HCT116 (cell line): ENCODE measurements at regions not wholly inside any gene's neighbourhood (a gene's known extent, or its start where the extent isn't known, plus 50 kb on each side); places are given as distances from the start of the nearest gene placed in this dataset.

Experiments
- ATAC-seq: fragments of 200-7000 bp; cut with Tn5 transposase; 2 replicates; pipeline ENCODE4 v1.9.1; 2020; ENCODE audit warnings: mild to moderate bottlenecking, moderate library complexity
- BruUV-seq: library from RNA; stranded (reverse); fragments of 400-500 nt; replicated peaks from 2 replicates; lab custom pipeline; 2021; lab: Mats Ljungman, UMichigan
- CTCF ChIA-PET: fragments of 300-600 bp; sonication (Branson Sonifier 250); formaldehyde crosslinking; loops from one replicate; lab custom pipeline; 2021; ENCODE audit warnings: antibody characterized with exemption; lab: Charles Lee
- POLR2A ChIA-PET: fragments of 300-600, 350-600 bp; sonication (Branson Sonifier 250); formaldehyde crosslinking; loops from one replicate; lab custom pipeline; 2021; ENCODE audit warnings: antibody characterized with exemption; lab: Charles Lee
- RAD21 ChIA-PET, 2 experiments: fragments of 300-600 bp; sonication (Branson Sonifier 250); formaldehyde crosslinking; loops; one replicate each; lab custom pipeline; 2023; ENCODE audit warnings: low total read pairs in 2 of 2; ENCODE audit not compliant: uncharacterized antibody in 2 of 2, unreplicated experiment in 2 of 2, low non-redundant PET in 1 of 2; lab: Charles Lee
- DNase-seq: peaks from one replicate; pipeline ENCODE4 v3.0.0-alpha.2; 2010; ENCODE audit warnings: low read depth, low spot score
- H2AFZ ChIP-seq: fragments of 200-600 bp; shearing (Covaris generic), sonication (generic); 2 replicates; pipeline ENCODE4 v1.6.1; 2017; ENCODE audit warnings: low read depth, mixed run types, mixed read lengths, antibody characterized with exemption, low read length; ENCODE audit not compliant: poor library complexity, severe bottlenecking
- H3K27ac ChIP-seq: 2 replicates; pipeline ENCODE4 v1.5.1; 2012; ENCODE audit warnings: low read depth, low read length
- H3K27me3 ChIP-seq: fragments of 200-600 bp; sonication (generic); 2 replicates; pipeline ENCODE4 v1.6.1; 2016; ENCODE audit warnings: mixed run types, low read length, mixed read lengths; ENCODE audit not compliant: insufficient read depth
- H3K36me3 ChIP-seq, 2 experiments: fragments of 200-500 bp in 1 of 2; fragments of 200-600 bp in 1 of 2; sonication (Bioruptor generic) in 1 of 2; sonication (generic) in 1 of 2; 2 replicates each; pipeline versions ENCODE4 v1.5.1 to v1.6.1; 2014 to 2016; ENCODE audit warnings: low read length in 2 of 2, inconsistent platforms in 1 of 2, mixed read lengths in 1 of 2, mixed run types in 1 of 2; ENCODE audit not compliant: insufficient read depth in 2 of 2, control insufficient read depth in 1 of 2
- H3K4me1 ChIP-seq, 2 experiments: fragments of 200-600 bp in 1 of 2; sonication (generic) in 1 of 2; 2 replicates each; pipeline versions ENCODE4 v1.5.1 to v1.6.1; 2012 to 2017; ENCODE audit warnings: low read length in 2 of 2, inconsistent platforms in 1 of 2, mild to moderate bottlenecking in 1 of 2, mixed read lengths in 1 of 2, mixed run types in 1 of 2, moderate library complexity in 1 of 2; ENCODE audit not compliant: insufficient read depth in 2 of 2, control insufficient read depth in 1 of 2
- H3K4me2 ChIP-seq: fragments of 200-600 bp; sonication (generic); 2 replicates; pipeline ENCODE4 v1.6.1; 2017; ENCODE audit warnings: mixed run types, low read length, mixed read lengths
- H3K4me3 ChIP-seq, 2 experiments: fragments of 200-600 bp in 1 of 2; sonication (generic) in 1 of 2; replicated peaks in 1 of 2; 2 replicates each; pipeline ENCODE4 v1.5.1; 2011 to 2016; ENCODE audit warnings: low read length in 2 of 2, control low read depth in 1 of 2, low read depth in 1 of 2, mild to moderate bottlenecking in 1 of 2, mixed read lengths in 1 of 2, mixed run types in 1 of 2
- H3K79me2 ChIP-seq: fragments of 200-600 bp; sonication (generic); 2 replicates; pipeline ENCODE4 v1.6.1; 2017; ENCODE audit warnings: mild to moderate bottlenecking, mixed run types, low read length, moderate library complexity, mixed read lengths; ENCODE audit not compliant: insufficient read depth
- H3K9ac ChIP-seq: fragments of 200-600 bp; sonication (generic); 2 replicates; pipeline ENCODE4 v1.6.1; 2016; ENCODE audit warnings: low read length, mixed read lengths
- H3K9me2 ChIP-seq: fragments of 200-600 bp; sonication (generic), shearing (Covaris generic); 2 replicates; pipeline ENCODE4 v1.6.1; 2017; ENCODE audit warnings: mixed run types, mild to moderate bottlenecking, moderate library complexity; ENCODE audit not compliant: insufficient read depth
- H3K9me3 ChIP-seq, 2 experiments: fragments of 200-500 bp in 1 of 2; fragments of 200-600 bp in 1 of 2; sonication (Bioruptor generic) in 1 of 2; sonication (generic) in 1 of 2; 2 replicates each; pipeline ENCODE4 v1.6.1; 2014 to 2017; ENCODE audit warnings: low read length in 2 of 2, mixed read lengths in 2 of 2, inconsistent platforms in 1 of 2, low read depth in 1 of 2, mild to moderate bottlenecking in 1 of 2, mixed run types in 1 of 2, moderate library complexity in 1 of 2; ENCODE audit not compliant: control insufficient read depth in 1 of 2, insufficient read depth in 1 of 2
- H4K20me1 ChIP-seq: fragments of 200-600 bp; sonication (generic), shearing (Covaris generic); 2 replicates; pipeline ENCODE4 v1.6.1; 2017; ENCODE audit warnings: mixed run types, mild to moderate bottlenecking, moderate library complexity; ENCODE audit not compliant: insufficient read depth
- ATF3 ChIP-seq: IDR thresholded peaks from 2 replicates; pipeline ENCODE4 v1.6.1; 2012
- CEBPB ChIP-seq: IDR thresholded peaks from 2 replicates; pipeline ENCODE4 v1.6.1; 2012; ENCODE audit warnings: low read depth
- CTCF ChIP-seq, 3 experiments: fragments of 200-600 bp in 1 of 3; sonication (generic) in 1 of 3; IDR thresholded peaks in 2 of 3; conservative IDR thresholded peaks in 1 of 3; 2 replicates each; pipeline ENCODE4 v1.5.1; 2012 to 2017; ENCODE audit warnings: low read depth in 2 of 3, low read length in 2 of 3, antibody characterized with exemption in 1 of 3, borderline replicate concordance in 1 of 3, control low read depth in 1 of 3, mild to moderate bottlenecking in 1 of 3, mixed read lengths in 1 of 3, mixed run types in 1 of 3, moderate library complexity in 1 of 3; ENCODE audit not compliant: insufficient read depth in 1 of 3
- EGR1 ChIP-seq: IDR thresholded peaks from 2 replicates; pipeline ENCODE4 v1.6.1; 2012; ENCODE audit warnings: low read depth
- ELF1 ChIP-seq: IDR thresholded peaks from 2 replicates; pipeline ENCODE4 v1.6.1; 2012; ENCODE audit warnings: low read depth, borderline replicate concordance
- EZH2 ChIP-seq: fragments of 200-600 bp; sonication (generic); IDR thresholded peaks from 2 replicates; pipeline ENCODE4 v1.6.1; 2017; ENCODE audit warnings: antibody characterized with exemption, mixed run types
- FOSL1 ChIP-seq: IDR thresholded peaks from 2 replicates; pipeline ENCODE4 v1.6.1; 2012; ENCODE audit warnings: low read depth
- JUND ChIP-seq: IDR thresholded peaks from 2 replicates; pipeline ENCODE4 v1.6.1; 2012
- MAX ChIP-seq: IDR thresholded peaks from 2 replicates; pipeline ENCODE4 v1.6.1; 2012
- POLR2A ChIP-seq: IDR thresholded peaks from 2 replicates; pipeline ENCODE4 v1.7.0; 2011; ENCODE audit warnings: borderline replicate concordance; ENCODE audit not compliant: insufficient read depth, insufficient read length; ENCODE audit errors: extremely low read depth
- POLR2AphosphoS5 ChIP-seq: IDR thresholded peaks from 2 replicates; pipeline ENCODE4 v1.6.1; 2011; ENCODE audit warnings: mild to moderate bottlenecking, low read depth, low read length, moderate library complexity
- RAD21 ChIP-seq: IDR thresholded peaks from 2 replicates; pipeline ENCODE4 v1.6.1; 2012; ENCODE audit warnings: low read depth, mild to moderate bottlenecking
- SIN3A ChIP-seq: IDR thresholded peaks from 2 replicates; pipeline ENCODE4 v1.6.1; 2012; ENCODE audit warnings: low read depth
- TCF7L2 ChIP-seq: IDR thresholded peaks from 2 replicates; pipeline ENCODE4 v1.7.0; 2011; ENCODE audit warnings: borderline replicate concordance, inconsistent platforms; ENCODE audit not compliant: insufficient read depth, insufficient read length; ENCODE audit errors: extremely low read depth
- YY1 ChIP-seq: IDR thresholded peaks from 2 replicates; pipeline ENCODE4 v1.6.1; 2011; ENCODE audit warnings: low read length, low read depth, moderate library complexity, mild to moderate bottlenecking; ENCODE audit not compliant: insufficient replicate concordance; ENCODE audit errors: extremely low read depth
- ZFX ChIP-seq: fragments of 450-650 bp; IDR thresholded peaks from 2 replicates; pipeline ENCODE4 v1.6.1; 2017
- ZNF274 ChIP-seq: fragments of 200-500 bp; sonication (Bioruptor generic); IDR thresholded peaks from 2 replicates; pipeline ENCODE4 v1.6.1; 2014; ENCODE audit warnings: mild to moderate bottlenecking, low read depth, low read length, inconsistent platforms
- intact Hi-C: fragments of 100-400 bp; cut with micrococcal nuclease; formaldehyde crosslinking; loops from 2 replicates; pipeline ENCODE4 v1.10.0; 2022
- TF ChIP-seq, protein P1 (sequence below): IDR thresholded peaks from 2 replicates; pipeline ENCODE4 v1.6.1; 2011; ENCODE audit warnings: mild to moderate bottlenecking, low read length, moderate library complexity; ENCODE audit not compliant: insufficient replicate concordance; ENCODE audit errors: extremely low read depth

DNA sequence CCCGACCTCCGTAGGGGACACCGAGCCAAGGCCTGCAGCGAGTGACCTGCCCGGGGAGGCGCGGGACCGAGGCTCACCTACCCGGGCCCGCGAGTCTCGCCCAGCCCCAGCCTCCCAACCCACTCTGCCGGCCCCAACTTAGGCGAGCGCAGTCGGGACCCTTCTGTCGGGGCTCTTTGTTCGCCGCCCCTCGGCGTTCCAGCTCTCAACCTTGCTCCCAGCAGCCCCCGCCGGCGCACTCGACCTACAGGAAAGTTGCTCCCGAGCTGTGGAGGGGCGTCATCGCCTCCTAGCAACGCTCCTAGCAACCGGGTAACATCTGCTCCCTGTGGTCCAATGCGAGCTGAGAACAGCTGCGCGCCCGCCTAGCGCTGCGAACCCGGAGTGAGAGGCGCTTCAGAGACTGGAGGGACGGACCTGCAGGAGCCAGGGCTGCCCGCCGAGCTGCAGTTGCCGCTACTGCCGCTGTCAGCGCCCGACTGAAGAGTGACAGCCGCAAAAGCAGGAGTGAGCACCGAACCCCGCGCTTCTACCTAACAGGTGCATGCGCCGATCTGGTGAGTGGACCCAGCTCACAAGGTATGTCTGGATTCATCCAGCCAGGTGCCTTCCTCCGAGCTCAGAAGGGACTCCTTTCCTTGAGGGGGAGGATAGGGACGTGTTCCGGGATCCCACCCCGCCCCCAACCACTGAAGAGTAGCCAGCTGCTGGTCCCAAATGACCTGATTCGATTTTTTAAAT lies 355.0 kb downstream of the SNAPC1 start:
- CTCF ChIA-PET: interaction anchor here (2.4 kb wide), 1 partner anchor 9 kb away, joined by 11 read pairs; no protein-coding TSS in a partner anchor

More for the DNA sequence above, 355.0 kb downstream of the SNAPC1 start:
- Histone ChIP-seq H3K79me2 (no peaks in the 10 kb centered on the region), H3K9me3 (no peaks in the 10 kb centered on the region), H3K4me3 (no peak overlapping the region)
- TF ChIP-seq CTCF (IDR thresholded peaks at IDR 0.05 in 2 of 3, conservative IDR thresholded peaks at IDR 0.05 in 1 of 3; ENCODE audit: borderline replicate concordance in 1 of 3, insufficient read depth in 1 of 3, low read depth in 2 of 3, low read length in 2 of 3) (no peak), EZH2 (no peak), CEBPB (no peak), FOSL1 (no peak), YY1 (no peak), POLR2AphosphoS5 (no peak), POLR2A (no peak), SIN3A (no peak), EGR1 (no peak), ATF3 (no peak), MAX (no peak), ZFX (no peak), ZNF274 (no peak), ELF1 (no peak), RAD21 (no peak), JUND (no peak), TCF7L2 (no peak)
- TF ChIP-seq, protein P1, sequence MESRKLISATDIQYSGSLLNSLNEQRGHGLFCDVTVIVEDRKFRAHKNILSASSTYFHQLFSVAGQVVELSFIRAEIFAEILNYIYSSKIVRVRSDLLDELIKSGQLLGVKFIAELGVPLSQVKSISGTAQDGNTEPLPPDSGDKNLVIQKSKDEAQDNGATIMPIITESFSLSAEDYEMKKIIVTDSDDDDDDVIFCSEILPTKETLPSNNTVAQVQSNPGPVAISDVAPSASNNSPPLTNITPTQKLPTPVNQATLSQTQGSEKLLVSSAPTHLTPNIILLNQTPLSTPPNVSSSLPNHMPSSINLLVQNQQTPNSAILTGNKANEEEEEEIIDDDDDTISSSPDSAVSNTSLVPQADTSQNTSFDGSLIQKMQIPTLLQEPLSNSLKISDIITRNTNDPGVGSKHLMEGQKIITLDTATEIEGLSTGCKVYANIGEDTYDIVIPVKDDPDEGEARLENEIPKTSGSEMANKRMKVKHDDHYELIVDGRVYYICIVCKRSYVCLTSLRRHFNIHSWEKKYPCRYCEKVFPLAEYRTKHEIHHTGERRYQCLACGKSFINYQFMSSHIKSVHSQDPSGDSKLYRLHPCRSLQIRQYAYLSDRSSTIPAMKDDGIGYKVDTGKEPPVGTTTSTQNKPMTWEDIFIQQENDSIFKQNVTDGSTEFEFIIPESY: no peak
- TF ChIP-seq, all 23 proteins: peak for 0
- no peak overlapping the region for H3K27ac ChIP-seq
- no peaks in the 10 kb centered on the region for H3K4me1 ChIP-seq
- H3K4me2 ChIP-seq: no peak overlapping the region
- ATAC-seq (no peak), DNase-seq (no peak)
- no peak overlapping the region for H2AFZ ChIP-seq
- intact Hi-C loops: no loop called here
- ChIA-PET RAD21 (no interaction called here), POLR2A (no interaction called here)
- H4K20me1 ChIP-seq: no peaks in the 10 kb centered on the region
- no peaks in the 10 kb centered on the region for H3K36me3 ChIP-seq
- no peaks in the 10 kb centered on the region for H3K9me2 ChIP-seq
- H3K9ac ChIP-seq: no peak overlapping the region
- peaks cover 4% of the 10 kb centered on the region; the same call in 1 of the 2 replicates for H3K27me3 ChIP-seq
- BruUV-seq: no TSS peak
